ENCODE measurements at regions not wholly inside any gene's neighbourhood (a gene's known extent, or its start where the extent isn't known, plus 50 kb on each side); places are given as distances from the start of the nearest gene placed in this dataset.

GRCh38 chr3:162077108-162077507, 580.5 kb downstream of the OTOL1 start:
- Mint-ChIP-seq H3K27ac (no peak overlapping the region), H3K27me3 (no peaks in the 10 kb centered on the region), H3K4me3 (ENCODE audit: low read depth) (no peak overlapping the region), H3K9me3 (ENCODE audit: low read depth) (no peaks in the 10 kb centered on the region), H3K36me3 (ENCODE audit: insufficient read depth) (no peaks in the 10 kb centered on the region), H3K4me1 (ENCODE audit: low read depth) (peaks cover 11% of the 10 kb centered on the region)
- no peak for DNase-seq (ENCODE audit: low spot score, unreplicated experiment)
- no peak for TF ChIP-seq CTCF (IDR thresholded peaks at IDR 0.05; ENCODE audit: unreplicated experiment)

- Mint-ChIP-seq H3K36me3 (ENCODE audit: insufficient read depth) (no peaks in the 10 kb centered on the region), H3K4me3 (ENCODE audit: low read depth) (no peak overlapping the region), H3K27me3 (no peaks in the 10 kb centered on the region), H3K9me3 (ENCODE audit: low read depth) (no peaks in the 10 kb centered on the region), H3K27ac (no peak overlapping the region), H3K4me1 (ENCODE audit: low read depth) (no peaks in the 10 kb centered on the region)
- DNase-seq (ENCODE audit: low spot score, unreplicated experiment) = no peak
- TF ChIP-seq CTCF (IDR thresholded peaks at IDR 0.05; ENCODE audit: unreplicated experiment) = no peak
Measured at GRCh38 chr3:162082516-162082915, 585.9 kb downstream of the OTOL1 start.

- Mint-ChIP-seq H3K4me1 (ENCODE audit: low read depth) (no peaks in the 10 kb centered on the region), H3K27ac (no peak overlapping the region), H3K9me3 (ENCODE audit: low read depth) (peaks cover 5% of the 10 kb centered on the region), H3K27me3 (no peaks in the 10 kb centered on the region), H3K36me3 (ENCODE audit: insufficient read depth) (no peaks in the 10 kb centered on the region), H3K4me3 (ENCODE audit: low read depth) (no peak overlapping the region)
- DNase-seq (ENCODE audit: low spot score, unreplicated experiment) = no peak
- TF ChIP-seq CTCF (IDR thresholded peaks at IDR 0.05; ENCODE audit: unreplicated experiment) = no peak
Measured at GRCh38 chr3:162087361-162087760, 590.8 kb downstream of the OTOL1 start.

- no peak for TF ChIP-seq CTCF (IDR thresholded peaks at IDR 0.05; ENCODE audit: unreplicated experiment)
- peaks cover 5% of the 10 kb centered on the region for H3K9me3 Mint-ChIP-seq (ENCODE audit: low read depth)
- H3K27me3 Mint-ChIP-seq = no peaks in the 10 kb centered on the region
- H3K27ac Mint-ChIP-seq = no peak overlapping the region
- DNase-seq (ENCODE audit: low spot score, unreplicated experiment) = no peak
- no peak overlapping the region for H3K4me3 Mint-ChIP-seq (ENCODE audit: low read depth)
- H3K4me1 Mint-ChIP-seq (ENCODE audit: low read depth) = no peaks in the 10 kb centered on the region
- H3K36me3 Mint-ChIP-seq (ENCODE audit: insufficient read depth) = no peaks in the 10 kb centered on the region
Measured at GRCh38 chr3:162092751-162093150, 596.1 kb downstream of the OTOL1 start.

- TF ChIP-seq CTCF (IDR thresholded peaks at IDR 0.05; ENCODE audit: unreplicated experiment) = no peak
- H3K9me3 Mint-ChIP-seq (ENCODE audit: low read depth) = peaks cover 5% of the 10 kb centered on the region
- H3K4me1 Mint-ChIP-seq (ENCODE audit: low read depth) = no peaks in the 10 kb centered on the region
- no peak for DNase-seq (ENCODE audit: low spot score, unreplicated experiment)
- no peak overlapping the region for H3K27ac Mint-ChIP-seq
- H3K36me3 Mint-ChIP-seq (ENCODE audit: insufficient read depth) = no peaks in the 10 kb centered on the region
- H3K27me3 Mint-ChIP-seq = no peaks in the 10 kb centered on the region
- H3K4me3 Mint-ChIP-seq (ENCODE audit: low read depth) = no peak overlapping the region
Measured at GRCh38 chr3:162094301-162094700, 597.7 kb downstream of the OTOL1 start.

All from progenitor cell of endocrine pancreas (in vitro differentiated cells).